Muscle layer of colon (tissue), 2 donors: ENCODE measurements at regions not wholly inside any gene's neighbourhood (a gene's known extent, or its start where the extent isn't known, plus 50 kb on each side); places are given as distances from the start of the nearest gene placed in this dataset.

Experiments
- H3K27ac ChIP-seq: one replicate; pipeline ENCODE4 v1.7.0; 2013; ENCODE audit warnings: low read depth, mild to moderate bottlenecking, low read length, moderate library complexity
- H3K27me3 ChIP-seq, 2 donors: one replicate each; pipeline ENCODE4 v1.7.0; 2013; ENCODE audit warnings: low read length in 2 of 2, mild to moderate bottlenecking in 2 of 2; ENCODE audit not compliant: insufficient read depth in 2 of 2, control insufficient read depth in 1 of 2
- H3K36me3 ChIP-seq: one replicate; pipeline ENCODE4 v1.7.0; 2013; ENCODE audit warnings: mild to moderate bottlenecking, low read length; ENCODE audit not compliant: insufficient read depth
- H3K4me1 ChIP-seq: one replicate; pipeline ENCODE4 v1.7.0; 2013; ENCODE audit warnings: mild to moderate bottlenecking, low read length; ENCODE audit not compliant: insufficient read depth
- H3K4me3 ChIP-seq, 2 donors: one replicate each; pipeline ENCODE4 v1.7.0; 2013; ENCODE audit warnings: low read length in 2 of 2, low read depth in 1 of 2, mild to moderate bottlenecking in 1 of 2, moderate library complexity in 1 of 2
- H3K9ac ChIP-seq: one replicate; pipeline ENCODE4 v1.7.0; 2013; ENCODE audit warnings: low read length
- H3K9me3 ChIP-seq: one replicate; pipeline ENCODE4 v1.7.0; 2013; ENCODE audit warnings: mild to moderate bottlenecking, low read length
- donor health status: abdominal sarcoma.
- donor health status: Adenocarcinoma of cecum.

DNA sequence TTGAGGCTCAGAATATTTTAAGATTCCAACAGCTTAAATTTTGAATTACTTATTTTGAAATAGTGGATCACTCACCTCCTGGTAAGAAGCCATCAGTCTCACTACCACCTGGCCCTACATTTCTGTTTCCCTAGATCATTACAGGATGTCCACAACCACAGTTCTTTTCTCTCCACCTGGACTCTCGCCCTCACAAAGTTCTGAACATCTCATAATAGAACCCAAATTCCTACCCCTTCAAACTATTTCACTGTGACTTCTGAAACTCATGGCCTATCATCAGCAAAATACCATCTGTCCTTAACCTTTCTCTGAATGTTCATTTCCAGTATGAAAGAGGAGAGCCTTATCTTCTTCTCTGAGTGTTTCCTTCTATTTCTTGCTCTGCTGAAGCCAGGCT lies 299.2 kb upstream of the MGAT5 start:
- H3K36me3 ChIP-seq, result no peaks in the 10 kb centered on the region

DNA sequence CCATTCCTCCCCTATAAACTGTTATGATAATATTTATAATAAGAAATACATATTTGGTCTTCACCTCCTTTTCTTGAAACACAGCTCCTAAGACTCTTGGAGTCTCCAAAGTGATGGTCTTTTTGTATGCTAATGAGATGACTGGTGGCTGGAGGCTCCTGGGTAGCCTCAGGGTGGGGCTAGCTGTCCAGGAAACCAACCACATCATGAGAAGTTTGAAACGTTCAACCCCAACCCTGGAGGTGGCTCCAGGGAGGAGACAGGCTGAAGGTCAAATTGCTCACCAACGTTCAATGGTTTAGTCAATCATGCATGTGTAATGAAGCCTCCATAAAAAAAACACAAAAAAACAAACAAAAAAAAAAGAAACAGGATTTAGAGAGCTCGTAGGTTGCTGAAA lies 298.7 kb upstream of the MGAT5 start:
- no peak overlapping the region for H3K4me3 ChIP-seq
- no peak overlapping the region for H3K9ac ChIP-seq
- no peaks in the 10 kb centered on the region for H3K36me3 ChIP-seq
- H3K27ac ChIP-seq, result no peak overlapping the region
- no peaks in the 10 kb centered on the region for H3K4me1 ChIP-seq
- no peaks in the 10 kb centered on the region for H3K27me3 ChIP-seq
- H3K9me3 ChIP-seq, result no peaks in the 10 kb centered on the region

More for the DNA sequence above, 299.2 kb upstream of the MGAT5 start:
- Histone ChIP-seq H3K27me3 (no peaks in the 10 kb centered on the region), H3K4me3 (no peak overlapping the region), H3K4me1 (no peaks in the 10 kb centered on the region), H3K9me3 (no peaks in the 10 kb centered on the region), H3K27ac (no peak overlapping the region), H3K9ac (no peak overlapping the region)

DNA sequence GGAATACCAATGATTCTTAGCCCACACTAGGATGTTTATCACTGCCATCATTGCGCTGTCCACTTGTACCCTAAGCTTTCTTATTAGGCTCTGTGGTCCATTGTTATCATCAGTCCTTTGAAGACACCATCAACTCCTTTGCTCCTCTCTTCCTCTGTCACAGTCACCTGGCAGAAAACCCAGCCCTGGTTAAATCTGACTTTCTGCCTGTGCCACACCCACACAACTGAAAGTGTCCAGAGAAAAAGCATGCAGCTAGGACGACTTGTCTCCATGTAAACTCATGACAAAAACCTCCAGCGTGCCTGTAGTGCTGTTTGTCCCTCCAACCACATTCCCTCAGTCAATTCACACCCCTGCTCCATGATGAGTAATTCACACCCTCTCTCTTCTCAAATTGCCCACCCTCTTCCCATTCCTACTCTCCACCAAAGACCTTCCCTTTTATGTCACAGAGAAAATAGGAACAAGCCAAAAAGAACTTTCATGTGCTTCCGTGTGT lies 297.4 kb upstream of the MGAT5 start:
- no peak overlapping the region for H3K9ac ChIP-seq
- H3K9me3 ChIP-seq, result no peaks in the 10 kb centered on the region
- H3K27ac ChIP-seq, result no peak overlapping the region
- H3K27me3 ChIP-seq, result no peaks in the 10 kb centered on the region
- no peaks in the 10 kb centered on the region for H3K36me3 ChIP-seq
- no peak overlapping the region for H3K4me3 ChIP-seq
- no peaks in the 10 kb centered on the region for H3K4me1 ChIP-seq

DNA sequence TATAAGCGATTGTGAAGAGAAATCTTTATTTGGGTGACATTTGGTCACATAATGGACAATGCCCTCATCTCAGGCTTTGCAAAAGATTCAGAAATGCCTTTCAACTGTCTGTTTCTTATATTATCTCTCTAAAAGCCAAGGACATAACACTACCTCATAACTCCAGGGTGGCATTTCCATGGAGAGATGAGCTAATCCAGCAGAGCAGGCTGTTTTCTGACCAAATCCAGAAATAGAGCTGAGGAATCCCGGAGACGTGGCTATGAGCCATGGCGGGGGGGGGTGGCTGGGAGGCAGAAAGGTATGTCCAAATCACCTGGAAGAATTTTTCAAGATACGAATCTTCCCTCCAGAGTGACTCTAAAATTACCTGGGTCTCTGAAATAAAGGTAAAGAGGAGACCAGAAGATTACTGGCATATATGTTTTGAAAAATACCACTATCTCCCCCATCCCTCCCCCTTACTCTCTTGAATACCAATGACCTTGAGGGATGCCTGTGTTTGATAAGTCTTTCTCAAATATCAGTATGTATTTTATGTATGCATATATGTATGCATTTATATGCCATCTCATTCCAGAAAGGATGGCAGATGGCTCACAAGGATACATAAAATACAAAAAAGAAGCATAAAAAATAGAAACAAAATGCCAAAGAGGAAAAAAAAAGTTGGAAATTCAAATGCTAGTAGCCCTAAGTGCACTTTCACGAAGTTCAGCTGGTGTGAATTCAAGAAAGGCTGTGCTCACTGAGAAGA lies 296.0 kb upstream of the MGAT5 start:
- no peaks in the 10 kb centered on the region for H3K27me3 ChIP-seq
- no peaks in the 10 kb centered on the region for H3K36me3 ChIP-seq
- no peak overlapping the region for H3K27ac ChIP-seq
- no peaks in the 10 kb centered on the region for H3K4me1 ChIP-seq
- no peak overlapping the region for H3K4me3 ChIP-seq
- H3K9me3 ChIP-seq, result no peaks in the 10 kb centered on the region
- H3K9ac ChIP-seq, result no peak overlapping the region

DNA sequence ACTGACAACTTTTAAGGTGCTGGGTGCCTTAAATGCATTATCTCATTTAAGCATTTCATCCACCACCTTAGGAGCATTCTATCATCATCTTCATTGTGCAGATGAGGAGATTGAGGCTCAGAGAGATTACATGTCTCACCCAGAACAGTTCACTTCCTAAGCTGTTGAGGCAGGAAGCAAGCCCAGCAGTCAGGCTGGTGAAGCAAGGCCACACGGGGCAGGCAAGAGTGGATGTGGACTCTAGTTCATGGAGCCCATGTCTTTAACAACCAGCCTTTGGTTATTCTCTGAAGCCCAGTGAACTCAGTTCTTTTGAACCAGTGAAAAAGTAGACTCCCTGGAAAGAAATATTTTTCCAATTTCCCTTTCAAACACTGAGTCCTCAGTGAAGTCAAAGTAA lies 294.8 kb upstream of the MGAT5 start:
- H3K27ac ChIP-seq, result no peak overlapping the region
- H3K4me3 ChIP-seq, result no peak overlapping the region
- no peaks in the 10 kb centered on the region for H3K4me1 ChIP-seq
- H3K9me3 ChIP-seq, result no peaks in the 10 kb centered on the region
- H3K36me3 ChIP-seq, result no peaks in the 10 kb centered on the region
- no peaks in the 10 kb centered on the region for H3K27me3 ChIP-seq
- no peak overlapping the region for H3K9ac ChIP-seq

DNA sequence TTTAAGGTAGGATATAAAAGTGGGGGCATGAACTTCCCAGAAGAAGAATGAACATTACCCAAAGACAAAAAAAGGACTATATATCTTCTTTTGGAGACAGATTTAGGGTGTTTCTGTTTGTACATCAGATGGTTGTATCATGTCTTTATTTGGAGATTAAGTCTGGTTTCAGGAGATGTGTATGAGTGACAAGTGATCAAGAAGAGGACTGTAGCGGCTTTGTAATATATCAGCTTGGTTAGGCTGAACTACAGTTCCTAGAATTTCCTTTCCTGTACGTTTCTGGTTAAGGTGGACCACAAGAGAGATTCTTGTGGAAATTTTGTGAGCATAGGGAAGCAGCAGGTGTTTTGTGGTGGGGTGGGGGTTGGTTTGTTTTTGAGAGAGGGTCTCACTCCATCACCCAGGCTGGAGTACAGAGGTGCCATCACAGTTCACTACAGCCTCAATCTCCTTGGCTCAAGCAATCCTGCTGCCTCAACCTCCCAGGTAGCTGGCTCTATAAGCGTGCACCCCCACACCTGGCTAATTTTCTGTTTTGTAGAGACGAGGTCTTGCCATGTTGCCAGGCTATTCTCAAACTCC lies 287.1 kb upstream of the MGAT5 start:
- Histone ChIP-seq H3K27me3 (no peaks in the 10 kb centered on the region), H3K36me3 (no peaks in the 10 kb centered on the region), H3K4me3 (no peak overlapping the region), H3K27ac (no peak overlapping the region), H3K4me1 (no peaks in the 10 kb centered on the region), H3K9me3 (no peaks in the 10 kb centered on the region), H3K9ac (no peak overlapping the region)

DNA sequence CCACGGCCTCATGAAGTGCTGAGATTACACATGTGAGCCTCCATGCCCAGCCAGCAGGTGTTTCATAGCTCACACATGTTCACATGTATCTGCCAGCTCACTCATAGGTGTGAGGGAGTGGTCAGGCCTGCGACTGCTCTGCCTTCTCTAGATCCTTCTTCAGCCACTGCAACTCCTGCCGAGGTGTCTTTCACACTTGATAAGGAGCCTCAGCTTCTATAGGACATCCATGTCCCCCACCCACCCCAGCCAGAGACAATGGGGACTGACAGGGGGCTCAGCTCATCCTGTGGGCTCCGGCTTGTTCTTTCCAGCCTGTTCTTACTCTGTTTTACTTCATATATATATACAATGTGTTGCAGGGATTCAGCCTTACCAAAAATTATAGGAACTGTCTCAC lies 286.5 kb upstream of the MGAT5 start:
- H3K4me3 ChIP-seq, result no peak overlapping the region
- no peaks in the 10 kb centered on the region for H3K9me3 ChIP-seq
- no peaks in the 10 kb centered on the region for H3K4me1 ChIP-seq
- H3K27ac ChIP-seq, result no peak overlapping the region
- no peaks in the 10 kb centered on the region for H3K36me3 ChIP-seq
- H3K9ac ChIP-seq, result no peak overlapping the region
- H3K27me3 ChIP-seq, result no peaks in the 10 kb centered on the region

DNA sequence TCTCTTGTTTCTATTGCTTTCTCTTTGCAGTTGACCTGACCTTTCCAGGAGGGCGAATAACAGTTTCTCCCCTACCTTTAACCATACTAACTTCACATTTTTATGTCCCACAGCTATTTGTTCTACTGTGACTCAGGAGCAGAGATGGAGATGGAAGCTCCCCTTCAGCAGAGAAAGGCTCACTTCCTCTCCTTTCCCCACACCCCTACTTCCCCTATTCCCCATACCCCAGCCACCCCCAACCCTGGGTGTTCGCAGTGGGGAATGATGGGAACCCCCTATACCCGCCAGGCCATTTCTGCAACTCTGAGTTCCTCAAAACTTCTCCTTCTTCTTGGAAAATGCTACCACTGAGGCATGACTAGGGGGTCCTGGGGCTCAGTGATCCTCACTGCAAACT lies 285.4 kb upstream of the MGAT5 start:
- Histone ChIP-seq H3K9me3 (no peaks in the 10 kb centered on the region), H3K4me3 (no peak overlapping the region), H3K27me3 (no peaks in the 10 kb centered on the region), H3K4me1 (no peaks in the 10 kb centered on the region), H3K36me3 (no peaks in the 10 kb centered on the region), H3K9ac (no peak overlapping the region), H3K27ac (no peak overlapping the region)

DNA sequence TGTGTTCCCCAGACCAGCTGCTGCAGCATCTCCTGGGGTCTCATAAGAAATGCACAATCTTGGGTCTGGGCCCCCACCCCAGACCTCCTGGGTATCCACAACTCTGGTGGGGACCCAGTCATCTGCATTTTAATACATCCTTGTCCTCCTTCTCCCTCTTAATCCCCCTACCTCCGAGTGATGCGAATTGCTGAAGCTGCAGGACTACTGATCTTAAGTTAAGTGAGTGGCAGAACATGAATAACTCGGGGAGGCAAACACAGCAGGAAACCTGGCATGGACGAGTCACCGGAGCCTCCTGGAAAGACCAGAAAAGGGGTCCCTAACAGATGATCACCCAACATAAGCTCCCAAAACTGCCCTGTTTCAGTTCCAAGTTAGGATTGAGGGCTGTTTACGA lies 283.2 kb upstream of the MGAT5 start:
- no peaks in the 10 kb centered on the region for H3K27me3 ChIP-seq
- H3K4me3 ChIP-seq, result no peak overlapping the region
- H3K9me3 ChIP-seq, result no peaks in the 10 kb centered on the region
- H3K27ac ChIP-seq, result no peak overlapping the region
- no peaks in the 10 kb centered on the region for H3K4me1 ChIP-seq
- H3K9ac ChIP-seq, result no peak overlapping the region
- H3K36me3 ChIP-seq, result no peaks in the 10 kb centered on the region

DNA sequence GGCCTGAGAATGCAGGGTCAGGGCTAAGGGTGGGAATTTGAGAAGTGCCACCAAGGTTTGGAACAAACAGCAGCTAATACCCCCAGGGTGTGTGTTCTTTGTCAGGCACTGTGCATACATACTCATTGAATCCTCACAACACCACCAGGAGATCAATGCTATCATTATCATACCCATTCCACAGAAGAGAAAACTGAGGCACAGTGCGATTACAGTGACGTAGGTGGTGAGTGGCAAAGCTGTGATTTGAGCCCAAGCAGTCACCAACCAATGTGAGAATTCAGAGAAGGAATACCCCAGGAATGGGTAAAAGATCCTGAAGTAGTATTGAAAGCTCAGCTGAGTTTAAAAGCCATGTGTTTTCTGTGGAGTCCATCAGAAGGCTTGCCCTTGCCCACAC lies 281.6 kb upstream of the MGAT5 start:
- no peaks in the 10 kb centered on the region for H3K4me1 ChIP-seq
- no peak overlapping the region for H3K4me3 ChIP-seq
- no peak overlapping the region for H3K27ac ChIP-seq

DNA sequence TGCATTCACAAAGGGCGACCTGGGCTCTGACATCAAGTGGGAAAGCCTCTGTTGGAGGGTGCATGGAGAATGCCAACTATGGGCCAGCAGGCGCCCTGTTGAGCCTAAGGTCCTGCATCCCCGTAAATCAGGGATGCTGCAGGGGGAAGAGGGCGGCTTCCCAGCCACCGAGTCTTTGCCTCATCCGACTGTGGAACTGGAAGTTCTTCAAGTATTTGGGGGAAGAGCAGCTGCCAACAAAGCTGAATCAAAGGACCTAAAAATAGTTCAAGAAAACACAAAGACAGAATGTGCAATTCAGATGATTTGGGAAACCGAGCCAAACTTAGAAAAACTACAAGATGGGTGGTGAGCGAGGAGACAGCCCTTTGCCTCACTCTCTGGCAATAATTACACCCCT lies 281.1 kb upstream of the MGAT5 start:
- Histone ChIP-seq H3K4me1 (no peaks in the 10 kb centered on the region), H3K9ac (no peak overlapping the region), H3K27ac (no peak overlapping the region), H3K27me3 (no peaks in the 10 kb centered on the region), H3K36me3 (no peaks in the 10 kb centered on the region), H3K4me3 (no peak overlapping the region), H3K9me3 (no peaks in the 10 kb centered on the region)

More for the DNA sequence above, 281.6 kb upstream of the MGAT5 start:
- Histone ChIP-seq H3K36me3 (no peaks in the 10 kb centered on the region), H3K27me3 (no peaks in the 10 kb centered on the region), H3K9ac (no peak overlapping the region), H3K9me3 (no peaks in the 10 kb centered on the region)

DNA sequence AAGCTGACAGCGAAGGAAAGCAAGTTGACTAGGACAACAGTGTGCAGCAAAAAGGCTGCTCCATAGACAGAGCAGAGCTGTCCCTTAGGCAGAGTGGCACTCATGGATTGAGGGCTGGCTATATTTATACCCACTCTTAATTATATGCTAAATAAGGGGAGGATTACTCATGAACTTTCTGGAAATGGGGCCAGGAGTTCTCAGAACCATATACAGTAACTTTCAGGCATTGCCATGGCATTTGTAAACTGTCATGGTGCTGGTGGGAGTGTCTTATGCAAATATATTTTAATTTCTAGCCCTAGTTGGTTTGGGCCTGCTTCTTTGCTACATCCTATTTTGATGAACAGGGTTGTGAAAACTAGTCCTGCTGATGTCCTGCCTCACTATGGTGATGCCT lies 279.5 kb upstream of the MGAT5 start:
- Histone ChIP-seq H3K4me1 (no peaks in the 10 kb centered on the region), H3K36me3 (no peaks in the 10 kb centered on the region), H3K9ac (no peak overlapping the region), H3K27ac (no peak overlapping the region), H3K9me3 (no peaks in the 10 kb centered on the region), H3K27me3 (no peaks in the 10 kb centered on the region), H3K4me3 (no peak overlapping the region)
